H9 (cell line): ENCODE measurements at regions not wholly inside any gene's neighbourhood (a gene's known extent, or its start where the extent isn't known, plus 50 kb on each side); places are given as distances from the start of the nearest gene placed in this dataset.

ENCODE experiments used
- DNase-seq: peaks from one replicate; pipeline ENCODE4 v3.0.0-alpha.2; 2017
- H2AFZ ChIP-seq: one replicate; pipeline ENCODE4 v1.6.1; 2013; ENCODE audit warnings: mild to moderate bottlenecking, low read length, control low read depth, moderate library complexity
- H2AK5ac ChIP-seq: 2 replicates; pipeline ENCODE4 v1.6.1; 2013; ENCODE audit warnings: low read length, control low read depth, mixed read lengths; ENCODE audit not compliant: insufficient read length
- H2BK120ac ChIP-seq: one replicate; pipeline ENCODE4 v1.6.1; 2013; ENCODE audit warnings: low read depth, mild to moderate bottlenecking, low read length, control low read depth, inconsistent platforms; ENCODE audit not compliant: poor library complexity, severe bottlenecking
- H2BK12ac ChIP-seq: 2 replicates; pipeline ENCODE4 v1.6.1; 2013; ENCODE audit warnings: low read length, control low read depth, mixed read lengths, low read depth; ENCODE audit not compliant: insufficient read length
- H2BK15ac ChIP-seq: 2 replicates; pipeline ENCODE4 v1.6.1; 2013; ENCODE audit warnings: low read depth, low read length, control low read depth
- H2BK20ac ChIP-seq: one replicate; pipeline ENCODE4 v1.6.1; 2013; ENCODE audit warnings: low read depth, mild to moderate bottlenecking, low read length, control low read depth, inconsistent platforms; ENCODE audit not compliant: poor library complexity, severe bottlenecking
- H2BK5ac ChIP-seq: 2 replicates; pipeline ENCODE4 v1.6.1; 2013; ENCODE audit warnings: low read length, control low read depth, mixed read lengths; ENCODE audit not compliant: insufficient read length
- H3K14ac ChIP-seq: 2 replicates; pipeline ENCODE4 v1.6.1; 2013; ENCODE audit warnings: low read length, control low read depth; ENCODE audit not compliant: insufficient read depth
- H3K18ac ChIP-seq: 2 replicates; pipeline ENCODE4 v1.6.1; 2013; ENCODE audit warnings: low read depth, mild to moderate bottlenecking, mixed read lengths, low read length, control low read depth; ENCODE audit not compliant: insufficient read length
- H3K23ac ChIP-seq: 2 replicates; pipeline ENCODE4 v1.6.1; 2013; ENCODE audit warnings: low read length, control low read depth, mixed read lengths, low read depth; ENCODE audit not compliant: insufficient read length
- H3K23me2 ChIP-seq: 2 replicates; pipeline ENCODE4 v1.6.1; 2013; ENCODE audit warnings: low read depth, mild to moderate bottlenecking, mixed read lengths, low read length, control low read depth; ENCODE audit not compliant: insufficient read length, poor library complexity, severe bottlenecking
- H3K27ac ChIP-seq: 2 replicates; pipeline ENCODE4 v1.5.1; 2013; ENCODE audit warnings: low read length, control low read depth, mixed read lengths, low read depth; ENCODE audit not compliant: insufficient read length
- H3K27me3 ChIP-seq: 2 replicates; pipeline ENCODE4 v1.6.1; 2013; ENCODE audit warnings: low read length, control low read depth, inconsistent platforms; ENCODE audit not compliant: insufficient read depth
- H3K4ac ChIP-seq: 2 replicates; pipeline ENCODE4 v1.6.1; 2013; ENCODE audit warnings: low read depth, mild to moderate bottlenecking, control low read depth, inconsistent platforms, low read length, moderate library complexity
- H3K4me1 ChIP-seq: 2 replicates; pipeline ENCODE4 v1.6.1; 2013; ENCODE audit warnings: low read length, control low read depth, inconsistent platforms; ENCODE audit not compliant: insufficient read depth
- H3K4me2 ChIP-seq: 2 replicates; pipeline ENCODE4 v1.6.1; 2013; ENCODE audit warnings: low read length, control low read depth, mixed read lengths; ENCODE audit not compliant: insufficient read length, insufficient read depth
- H3K56ac ChIP-seq: 2 replicates; pipeline ENCODE4 v1.6.1; 2013; ENCODE audit warnings: low read depth, mild to moderate bottlenecking, mixed read lengths, low read length, control low read depth; ENCODE audit not compliant: insufficient read length
- H3K79me1 ChIP-seq: 2 replicates; pipeline ENCODE4 v1.6.1; 2013; ENCODE audit warnings: low read depth, mild to moderate bottlenecking, moderate library complexity, low read length, control low read depth, inconsistent platforms; ENCODE audit not compliant: insufficient read depth, poor library complexity, severe bottlenecking
- H3K79me2 ChIP-seq: 2 replicates; pipeline ENCODE4 v1.6.1; 2013; ENCODE audit warnings: low read length, control low read depth, inconsistent platforms; ENCODE audit not compliant: insufficient read depth
- H3K9ac ChIP-seq: 2 replicates; pipeline ENCODE4 v1.6.1; 2013; ENCODE audit warnings: low read length, control low read depth, mixed read lengths; ENCODE audit not compliant: insufficient read length; ENCODE audit errors: extremely low read depth
- H3K9me3 ChIP-seq: one replicate; pipeline ENCODE4 v1.6.1; 2013; ENCODE audit warnings: low read depth, low read length, inconsistent platforms; ENCODE audit not compliant: control insufficient read depth
- H3T11ph ChIP-seq: one replicate; pipeline ENCODE4 v1.6.1; 2013; ENCODE audit warnings: mild to moderate bottlenecking, low read length, control low read depth, inconsistent platforms
- H4K20me1 ChIP-seq: one replicate; pipeline ENCODE4 v1.6.1; 2013; ENCODE audit not compliant: control insufficient read depth, insufficient read length, insufficient read depth
- H4K5ac ChIP-seq: 2 replicates; pipeline ENCODE4 v1.6.1; 2013; ENCODE audit warnings: low read depth, mild to moderate bottlenecking, mixed read lengths, low read length, control low read depth; ENCODE audit not compliant: insufficient read length
- H4K8ac ChIP-seq: replicated peaks from 2 replicates; pipeline ENCODE4 v1.6.1; 2013; ENCODE audit warnings: low read length, control low read depth, mixed read lengths, low read depth; ENCODE audit not compliant: insufficient read length
- H4K91ac ChIP-seq: 2 replicates; pipeline ENCODE4 v1.6.1; 2013; ENCODE audit warnings: low read depth, mild to moderate bottlenecking, moderate library complexity, mixed read lengths, low read length, control low read depth; ENCODE audit not compliant: insufficient read length
- H3K27ac Mint-ChIP-seq, 3 experiments: 2 replicates in 2 of 3; 3 replicates in 1 of 3; pipeline ENCODE4 v1.8.0; 2020 to 2021; ENCODE audit warnings: mixed read lengths in 3 of 3, mild to moderate bottlenecking in 1 of 3, moderate library complexity in 1 of 3
- H3K27me3 Mint-ChIP-seq: 2 replicates; pipeline ENCODE4 v1.8.0; 2021; ENCODE audit warnings: low read depth, mild to moderate bottlenecking, moderate library complexity, mixed read lengths
- H3K36me3 Mint-ChIP-seq, 3 experiments: 2 replicates in 2 of 3; 3 replicates in 1 of 3; pipeline ENCODE4 v1.8.0; 2020 to 2021; ENCODE audit warnings: low read depth in 3 of 3, mixed read lengths in 3 of 3; ENCODE audit not compliant: insufficient read depth in 1 of 3
- H3K4me1 Mint-ChIP-seq, 2 experiments: 2 replicates each; pipeline ENCODE4 v1.8.0; 2020; ENCODE audit warnings: mixed read lengths in 2 of 2
- H3K4me3 Mint-ChIP-seq, 2 experiments: 2 replicates in 1 of 2; 3 replicates in 1 of 2; pipeline ENCODE4 v1.8.0; 2020 to 2021; ENCODE audit warnings: mild to moderate bottlenecking in 2 of 2, mixed read lengths in 2 of 2, moderate library complexity in 1 of 2
- H3K9me3 Mint-ChIP-seq, 2 experiments: 2 replicates in 1 of 2; 3 replicates in 1 of 2; pipeline ENCODE4 v1.8.0; 2020; ENCODE audit warnings: mild to moderate bottlenecking in 2 of 2, mixed read lengths in 2 of 2, moderate library complexity in 1 of 2
- WGBS: extraction: QIAGEN DNeasy Blood & Tissue Kit; methylation state at CpG from one replicate; pipeline ENCODE4 v1.1.7; 2013; ENCODE audit warnings: missing lambda C conversion rate, low lambda C conversion rate, mixed read lengths; ENCODE audit not compliant: insufficient read length; ENCODE audit errors: extremely low coverage; 5-methylcytosine and 5-hydroxymethylcytosine counted together
- TF ChIP-seq, protein P1 (sequence below): fragments of 200-600 bp; sonication (generic); conservative IDR thresholded peaks from 3 replicates; pipeline ENCODE4 v1.8.0; 2021; ENCODE audit warnings: antibody characterized with exemption, mild to moderate bottlenecking

DNA sequence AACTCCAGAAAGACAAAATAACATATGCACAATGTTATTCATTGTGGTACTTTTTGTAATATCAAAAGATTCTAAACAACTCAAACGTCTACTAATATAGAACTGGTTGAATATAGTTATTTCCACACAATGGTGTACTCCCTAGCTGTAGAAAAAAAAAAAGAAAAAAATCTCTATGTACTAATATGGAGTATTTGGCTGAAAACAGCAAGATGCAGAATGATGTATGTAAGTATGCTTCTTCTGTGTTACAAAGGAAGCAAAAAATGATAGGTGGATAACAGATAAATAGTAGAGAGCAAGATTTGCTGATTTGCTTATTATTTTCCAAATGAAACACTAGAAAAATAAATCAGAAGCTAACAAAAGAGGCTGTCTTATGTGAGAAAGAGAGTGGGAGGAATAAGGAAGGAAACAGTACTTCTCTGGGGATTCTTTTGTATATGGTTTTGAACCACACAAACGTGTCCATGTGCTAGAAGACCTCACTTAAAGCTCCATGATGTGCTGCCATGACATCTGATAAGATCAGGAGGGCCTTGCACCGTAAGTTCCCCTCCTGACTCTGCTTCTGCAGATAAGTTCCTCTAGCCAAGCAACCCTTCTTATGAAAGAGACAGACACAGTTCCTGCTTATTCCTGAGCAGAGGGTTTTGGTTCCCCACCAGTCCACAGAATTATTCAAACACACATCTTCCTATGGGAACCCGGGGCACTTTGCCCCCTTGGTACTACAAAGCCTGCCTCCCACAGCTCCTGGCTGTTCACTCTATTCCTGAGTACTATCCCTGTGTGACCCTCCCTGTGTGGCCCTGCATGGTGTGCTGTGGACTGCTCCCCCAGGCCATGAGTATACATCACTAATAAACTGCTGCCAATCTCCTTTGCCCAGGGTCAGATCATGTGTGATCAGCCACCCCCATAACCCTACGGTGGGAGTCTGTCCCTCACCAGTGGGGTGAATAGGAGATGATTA lies 159.1 kb downstream of the CCDC71L start:
- no peak overlapping the region for H2BK5ac ChIP-seq
- no peak overlapping the region for H2BK12ac ChIP-seq
- H2BK120ac ChIP-seq = no peak overlapping the region
- no peaks in the 10 kb centered on the region for H3K79me1 ChIP-seq
- H4K20me1 ChIP-seq = no peaks in the 10 kb centered on the region
- Mint-ChIP-seq H3K27ac (no peak overlapping the region), H3K36me3 (no peaks in the 10 kb centered on the region; a peak in 1 of 7 replicates), H3K27me3 (peaks cover 2% of the 10 kb centered on the region; the same call in 1 of the 2 replicates), H3K9me3 (peaks cover 3% of the 10 kb centered on the region in 2 experiments; a peak in 2 of 5 replicates), H3K4me3 (no peak overlapping the region), H3K4me1 (peaks cover 3 to 6% of the 10 kb centered on the region in 2 experiments; a peak in 2 of 4 replicates)
- no peak overlapping the region for H2BK20ac ChIP-seq
- no peak overlapping the region for H3K9ac ChIP-seq
- H3K4me1 ChIP-seq = no peaks in the 10 kb centered on the region
- H4K91ac ChIP-seq = no peak overlapping the region
- no peaks in the 10 kb centered on the region for H3K9me3 ChIP-seq
- H3K27ac ChIP-seq = no peak overlapping the region
- H3K14ac ChIP-seq = no peak overlapping the region
- H4K5ac ChIP-seq = no peak overlapping the region
- no CpG with 5 or more reads among the region's 5 CpGs for WGBS
- no peak overlapping the region for H3K23ac ChIP-seq
- no peak overlapping the region for H3K56ac ChIP-seq
- no peak overlapping the region for H3T11ph ChIP-seq
- no peak for DNase-seq
- H2AFZ ChIP-seq = no peak overlapping the region
- no peaks in the 10 kb centered on the region for H3K79me2 ChIP-seq
- no peak overlapping the region for H4K8ac ChIP-seq
- no peak overlapping the region for H2BK15ac ChIP-seq
- H3K23me2 ChIP-seq = no peaks in the 10 kb centered on the region
- no peak overlapping the region for H2AK5ac ChIP-seq
- TF ChIP-seq, protein P1, sequence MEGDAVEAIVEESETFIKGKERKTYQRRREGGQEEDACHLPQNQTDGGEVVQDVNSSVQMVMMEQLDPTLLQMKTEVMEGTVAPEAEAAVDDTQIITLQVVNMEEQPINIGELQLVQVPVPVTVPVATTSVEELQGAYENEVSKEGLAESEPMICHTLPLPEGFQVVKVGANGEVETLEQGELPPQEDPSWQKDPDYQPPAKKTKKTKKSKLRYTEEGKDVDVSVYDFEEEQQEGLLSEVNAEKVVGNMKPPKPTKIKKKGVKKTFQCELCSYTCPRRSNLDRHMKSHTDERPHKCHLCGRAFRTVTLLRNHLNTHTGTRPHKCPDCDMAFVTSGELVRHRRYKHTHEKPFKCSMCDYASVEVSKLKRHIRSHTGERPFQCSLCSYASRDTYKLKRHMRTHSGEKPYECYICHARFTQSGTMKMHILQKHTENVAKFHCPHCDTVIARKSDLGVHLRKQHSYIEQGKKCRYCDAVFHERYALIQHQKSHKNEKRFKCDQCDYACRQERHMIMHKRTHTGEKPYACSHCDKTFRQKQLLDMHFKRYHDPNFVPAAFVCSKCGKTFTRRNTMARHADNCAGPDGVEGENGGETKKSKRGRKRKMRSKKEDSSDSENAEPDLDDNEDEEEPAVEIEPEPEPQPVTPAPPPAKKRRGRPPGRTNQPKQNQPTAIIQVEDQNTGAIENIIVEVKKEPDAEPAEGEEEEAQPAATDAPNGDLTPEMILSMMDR = no peak
- H3K4ac ChIP-seq = no peak overlapping the region
- no peaks in the 10 kb centered on the region for H3K27me3 ChIP-seq
- no peak overlapping the region for H3K18ac ChIP-seq
- no peak overlapping the region for H3K4me2 ChIP-seq
